ENCODE measurements at regions not wholly inside any gene's neighbourhood (a gene's known extent, or its start where the extent isn't known, plus 50 kb on each side); places are given as distances from the start of the nearest gene placed in this dataset.

- H3K27ac ChIP-seq, result no peak overlapping the region
- DNase-seq, result no peak
- no peak overlapping the region for H3K4me3 ChIP-seq
- H3K36me3 ChIP-seq (replicated peaks in 1 of 2; ENCODE audit: insufficient read depth in 1 of 2, low read depth in 2 of 2), result no peaks in the 10 kb centered on the region
- H3K4me1 ChIP-seq, result no peaks in the 10 kb centered on the region
- intact Hi-C loops (cut with DNase I), result no loop called here
- no peak for ATAC-seq
- no peaks in the 10 kb centered on the region for H3K9me3 ChIP-seq
- WGBS, 2 donors, result 11 to 31% methylated on average over 3 of the region's 3 CpGs
- no peaks in the 10 kb centered on the region for H3K27me3 ChIP-seq
- TF ChIP-seq POLR2A (IDR thresholded peaks at IDR 0.05) (no peak), CTCF (IDR thresholded peaks at IDR 0.05) (no peak)
Observed at GRCh38 chr5:29963956-29964355, 1229.5 kb upstream of the CDH6 start.

GRCh38 chr5:29960323-29960722 is 1233.2 kb upstream of the CDH6 start:
- H3K27ac ChIP-seq, result no peak overlapping the region
- DNase-seq, result no peak
- intact Hi-C loops (cut with DNase I), result no loop called here
- no peaks in the 10 kb centered on the region for H3K9me3 ChIP-seq
- ATAC-seq, result no peak
- no peak overlapping the region for H3K4me3 ChIP-seq
- no peaks in the 10 kb centered on the region for H3K4me1 ChIP-seq
- H3K36me3 ChIP-seq (replicated peaks in 1 of 2; ENCODE audit: insufficient read depth in 1 of 2, low read depth in 2 of 2), result no peaks in the 10 kb centered on the region
- 53% methylated on average over 2 of the region's 2 CpGs; no CpG with 5 or more reads in 1 of the 2 donors for WGBS, 2 donors
- no peak for TF ChIP-seq POLR2A (IDR thresholded peaks at IDR 0.05)
- TF ChIP-seq CTCF (IDR thresholded peaks at IDR 0.05), result no peak
- H3K27me3 ChIP-seq, result no peaks in the 10 kb centered on the region

GRCh38 chr5:29950416-29951145 is 1242.9 kb upstream of the CDH6 start:
- no peak for ATAC-seq
- Histone ChIP-seq H3K36me3 (replicated peaks in 1 of 2; ENCODE audit: insufficient read depth in 1 of 2, low read depth in 2 of 2) (no peaks in the 10 kb centered on the region), H3K4me1 (no peaks in the 10 kb centered on the region), H3K4me3 (no peak overlapping the region), H3K9me3 (no peaks in the 10 kb centered on the region), H3K27me3 (no peaks in the 10 kb centered on the region), H3K27ac (no peak overlapping the region)
- 51 to 59% methylated on average over 2 of the region's 2 CpGs for WGBS, 2 donors
- DNase-seq, result no peak
- TF ChIP-seq CTCF (IDR thresholded peaks at IDR 0.05), result no peak
- no peak for TF ChIP-seq POLR2A (IDR thresholded peaks at IDR 0.05)
- intact Hi-C loops (cut with DNase I), result no loop called here

GRCh38 chr5:29949301-29949872 is 1244.1 kb upstream of the CDH6 start:
- no peaks in the 10 kb centered on the region for H3K36me3 ChIP-seq (replicated peaks in 1 of 2; ENCODE audit: insufficient read depth in 1 of 2, low read depth in 2 of 2)
- no peak overlapping the region for H3K4me3 ChIP-seq
- TF ChIP-seq CTCF (IDR thresholded peaks at IDR 0.05) (no peak), POLR2A (IDR thresholded peaks at IDR 0.05) (no peak)
- no peaks in the 10 kb centered on the region for H3K4me1 ChIP-seq
- no peaks in the 10 kb centered on the region for H3K9me3 ChIP-seq
- H3K27me3 ChIP-seq, result no peaks in the 10 kb centered on the region
- no peak for ATAC-seq
- H3K27ac ChIP-seq, result no peak overlapping the region
- 61 to 73% methylated on average over 7 of the region's 7 CpGs for WGBS, 2 donors
- no peak for DNase-seq
- intact Hi-C loops (cut with DNase I), result no loop called here

- Histone ChIP-seq H3K4me1 (no peaks in the 10 kb centered on the region), H3K4me3 (no peak overlapping the region), H3K27me3 (no peaks in the 10 kb centered on the region), H3K9me3 (no peaks in the 10 kb centered on the region), H3K27ac (no peak overlapping the region), H3K36me3 (replicated peaks in 1 of 2; ENCODE audit: insufficient read depth in 1 of 2, low read depth in 2 of 2) (no peaks in the 10 kb centered on the region)
- ATAC-seq, result no peak
- no peak for DNase-seq
- no peak for TF ChIP-seq CTCF (IDR thresholded peaks at IDR 0.05)
- TF ChIP-seq POLR2A (IDR thresholded peaks at IDR 0.05), result no peak
- intact Hi-C loops (cut with DNase I), result no loop called here
- WGBS, 2 donors, result 51 to 72% methylated on average over 2 of the region's 2 CpGs
Observed at GRCh38 chr5:29944327-29944726, 1249.2 kb upstream of the CDH6 start.

All from body of pancreas (tissue), 4 donors.